K562 (cell line): ENCODE measurements at regions not wholly inside any gene's neighbourhood (a gene's known extent, or its start where the extent isn't known, plus 50 kb on each side); places are given as distances from the start of the nearest gene placed in this dataset.
A peak's percentile ranks its signal among the peaks of the same experiment; 100 is the strongest.

Source experiments
- ATAC-seq: fragments of 200-7000 bp; cut with Tn5 transposase; 3 replicates; pipeline ENCODE4 v1.9.1; 2020; ENCODE audit warnings: moderate library complexity
- BruUV-seq: library from RNA; stranded (reverse); fragments of 400-500 nt; replicated peaks from 2 replicates; lab custom pipeline; 2021; lab: Mats Ljungman, UMichigan
- CTCF ChIA-PET: fragments of 300-600 bp; formaldehyde crosslinking; extraction: SDS; loops from one replicate; lab custom pipeline; 2021; ENCODE audit warnings: low intra/inter-chr PET ratio; lab: Yijun Ruan, JAX
- POLR2A ChIA-PET: fragments of 300-600, 350-650 bp; sonication (Branson Sonifier 250); formaldehyde crosslinking; extraction: SDS; loops from one replicate; lab custom pipeline; 2021; ENCODE audit warnings: antibody characterized with exemption, inconsistent platforms; lab: Yijun Ruan, JAX
- DNase-seq, 4 experiments: peaks; one replicate each; pipeline versions ENCODE4 v3.0.0 to v3.0.0-alpha.2; 2011 to 2018; ENCODE audit warnings: low spot score in 3 of 4, mixed read lengths in 3 of 4; ENCODE audit errors: extremely low read depth in 1 of 4
- FAIRE-seq: peaks from 2 replicates; lab custom pipeline; 2011; peaks lifted over from hg19 to GRCh38; lab: Jason Lieb, UNC
- H2AFZ ChIP-seq: 2 replicates; pipeline ENCODE4 v1.6.0; 2011; ENCODE audit warnings: low read depth, low read length, control low read depth, inconsistent platforms
- H3K27ac ChIP-seq: fragments of 200-600 bp; 3 replicates; pipeline ENCODE4 v1.8.0; 2011; ENCODE audit warnings: low read depth, mild to moderate bottlenecking, control low read depth, inconsistent platforms, low read length, moderate library complexity, mixed read lengths; ENCODE audit errors: extremely low read depth
- H3K27me3 ChIP-seq, 2 experiments: fragments of 300-600 bp in 1 of 2; 2 replicates in 1 of 2; 3 replicates in 1 of 2; pipeline versions ENCODE4 v1.6.0 to v1.8.0; 2011; ENCODE audit warnings: inconsistent platforms in 2 of 2, low read length in 2 of 2, mild to moderate bottlenecking in 1 of 2, mixed read lengths in 1 of 2, moderate library complexity in 1 of 2; ENCODE audit not compliant: control insufficient read depth in 2 of 2, insufficient read depth in 2 of 2
- H3K36me3 ChIP-seq: fragments of 300-600 bp; 3 replicates; pipeline ENCODE4 v1.8.0; 2011; ENCODE audit warnings: mild to moderate bottlenecking, low read length, inconsistent platforms; ENCODE audit not compliant: control insufficient read depth, insufficient read depth
- H3K4me1 ChIP-seq, 2 experiments: fragments of 200-600 bp in 1 of 2; replicated peaks in 1 of 2; 2 replicates in 1 of 2; 3 replicates in 1 of 2; pipeline versions ENCODE4 v1.5.1 to v1.8.0; 2011; ENCODE audit warnings: inconsistent platforms in 2 of 2, low read length in 2 of 2, mild to moderate bottlenecking in 1 of 2, mixed read lengths in 1 of 2, moderate library complexity in 1 of 2; ENCODE audit not compliant: control insufficient read depth in 2 of 2, insufficient read depth in 2 of 2
- H3K4me2 ChIP-seq: 2 replicates; pipeline ENCODE4 v1.6.1; 2011; ENCODE audit warnings: low read length, control low read depth, inconsistent platforms, mixed read lengths; ENCODE audit not compliant: insufficient read depth
- H3K4me3 ChIP-seq: fragments of 200-600 bp; sonication (generic), shearing (Covaris generic); 2 replicates; pipeline ENCODE4 v1.5.1; 2016; ENCODE audit warnings: control low read depth, inconsistent platforms
- H3K79me2 ChIP-seq: fragments of 200-600 bp; 3 replicates; pipeline ENCODE4 v1.8.0; 2011; ENCODE audit warnings: low read length, inconsistent platforms; ENCODE audit not compliant: control insufficient read depth, insufficient read depth
- H3K9ac ChIP-seq, 2 experiments: 2 replicates each; pipeline versions ENCODE4 v1.6.0 to v1.6.1; 2011; ENCODE audit warnings: low read depth in 2 of 2, low read length in 2 of 2, control low read depth in 1 of 2, inconsistent platforms in 1 of 2, mild to moderate bottlenecking in 1 of 2, mixed read lengths in 1 of 2; ENCODE audit not compliant: insufficient read depth in 1 of 2
- H3K9me1 ChIP-seq: one replicate; pipeline ENCODE4 v1.6.0; 2011; ENCODE audit warnings: inconsistent platforms, mild to moderate bottlenecking, low read length, moderate library complexity; ENCODE audit not compliant: control insufficient read depth, insufficient read depth
- H3K9me3 ChIP-seq: replicated peaks from 2 replicates; pipeline ENCODE4 v1.5.1; 2011; ENCODE audit warnings: low read depth, low read length, inconsistent platforms; ENCODE audit not compliant: control insufficient read depth, insufficient read depth
- H4K20me1 ChIP-seq: replicated peaks from 2 replicates; pipeline ENCODE4 v1.6.1; 2011; ENCODE audit warnings: low read length, inconsistent platforms, mixed read lengths; ENCODE audit not compliant: control insufficient read depth, insufficient read depth
- FOXA3 ChIP-seq, 2 experiments: fragments of 450-650 bp in 1 of 2; sonication (generic) in 1 of 2; formaldehyde crosslinking; IDR thresholded peaks in 1 of 2; conservative IDR thresholded peaks in 1 of 2; 2 replicates each; pipeline versions ENCODE4 v1.4.0 to v1.8.0; 2020 to 2022; ENCODE audit warnings: mild to moderate bottlenecking in 2 of 2, missing genetic modification reagents in 1 of 2
- KHSRP ChIP-seq: fragments of 450-650 bp; IDR thresholded peaks from 2 replicates; pipeline ENCODE4 v1.6.1; 2017
- MTA1 ChIP-seq: fragments of 450-650 bp; IDR thresholded peaks from 2 replicates; pipeline ENCODE4 v1.6.1; 2017; ENCODE audit warnings: borderline replicate concordance
- NFIC ChIP-seq: fragments of 450-650 bp; IDR thresholded peaks from 2 replicates; pipeline ENCODE4 v1.6.1; 2017; ENCODE audit warnings: mild to moderate bottlenecking, inconsistent platforms
- XRCC5 ChIP-seq: fragments of 200-400 bp; formaldehyde crosslinking; IDR thresholded peaks from 2 replicates; pipeline ENCODE4 v1.6.1; 2017; ENCODE audit warnings: low read depth, mild to moderate bottlenecking, low read length
- ZNF217 ChIP-seq: sonication (generic); formaldehyde crosslinking; IDR thresholded peaks from 2 replicates; pipeline ENCODE4 v1.8.0; 2022; ENCODE audit warnings: mild to moderate bottlenecking, missing genetic modification reagents
- ZNF717 ChIP-seq: fragments of 250-450 bp; sonication (Bioruptor Pico); IDR thresholded peaks from 2 replicates; pipeline ENCODE4 v1.5.0; 2021
- WGBS: fragments of 100-300 bp; shearing (Covaris generic); methylation state at CpG from one replicate; pipeline ENCODE4 v1.1.6; 2016; ENCODE audit warnings: low coverage, mixed read lengths; ENCODE audit not compliant: insufficient coverage; ENCODE audit errors: missing lambda C conversion rate; 5-methylcytosine and 5-hydroxymethylcytosine counted together
- in situ Hi-C: fragments of 300-500 bp; cut with MboI; formaldehyde crosslinking; loops from 4 replicates; pipeline ENCODE4 v1.15.0; 2018; ENCODE audit warnings: inconsistent platforms, mixed read lengths
- intact Hi-C: fragments of 100-400 bp; cut with micrococcal nuclease; formaldehyde crosslinking; loops from 2 replicates; pipeline ENCODE4 v1.14.2; 2022

GRCh38 chr1:37315371-37315846 is 159.0 kb upstream of the ZC3H12A start:
- no peak overlapping the region for H3K9ac ChIP-seq
- 0% methylated on average over 4 of the region's 4 CpGs for WGBS
- H3K27ac ChIP-seq, result no peak overlapping the region
- no peaks in the 10 kb centered on the region for H3K9me1 ChIP-seq
- TF ChIP-seq ZNF717 (no peak), MTA1 (no peak), KHSRP (no peak), FOXA3 (CRISPR knock-in tag; conservative IDR thresholded peaks at IDR 0.05 in 1 of 2, IDR thresholded peaks at IDR 0.05 in 1 of 2) (no peak), XRCC5 (no peak)
- in situ Hi-C loops, result no loop called here
- intact Hi-C loops, result no loop called here
- H2AFZ ChIP-seq, result no peak overlapping the region
- no peak overlapping the region for H3K4me2 ChIP-seq
- no peak for FAIRE-seq
- no peak for ATAC-seq
- peaks cover 31 to 35% of the 10 kb centered on the region in 2 experiments; a peak in 4 of 5 replicates for H3K27me3 ChIP-seq
- ChIA-PET POLR2A (interaction anchor here (1.1 kb wide), 2 partner anchors 8 to 12 kb away, joined by 3 to 4 read pairs; no protein-coding TSS in a partner anchor), CTCF (no interaction called here)
- H4K20me1 ChIP-seq, result peaks cover 6% of the 10 kb centered on the region
- peaks cover 0 to 9% of the 10 kb centered on the region in 2 experiments; a peak in 1 of 5 replicates for H3K4me1 ChIP-seq
- no peak overlapping the region for H3K4me3 ChIP-seq
- no peaks in the 10 kb centered on the region for H3K9me3 ChIP-seq
- H3K36me3 ChIP-seq, result no peaks in the 10 kb centered on the region
- no peaks in the 10 kb centered on the region for H3K79me2 ChIP-seq
- no TSS peak for BruUV-seq
- no peak for DNase-seq

GRCh38 chr1:37317870-37318467 is 156.4 kb upstream of the ZC3H12A start:
- Histone ChIP-seq H3K9ac (no peak overlapping the region), H3K9me3 (no peaks in the 10 kb centered on the region), H3K36me3 (no peaks in the 10 kb centered on the region), H4K20me1 (peaks cover 6% of the 10 kb centered on the region), H3K4me1 (peaks cover 0 to 9% of the 10 kb centered on the region in 2 experiments; a peak in 1 of 5 replicates), H3K27me3 (peaks cover 29 to 31% of the 10 kb centered on the region in 2 experiments; a peak in 4 of 5 replicates), H3K9me1 (no peaks in the 10 kb centered on the region), H3K79me2 (no peaks in the 10 kb centered on the region), H2AFZ (no peak overlapping the region), H3K4me2 (no peak overlapping the region), H3K27ac (no peak overlapping the region), H3K4me3 (no peak overlapping the region)
- ChIA-PET POLR2A (interaction anchor here (0.6 kb wide), 1 partner anchor 359 kb away, joined by 3 read pairs; no protein-coding TSS in a partner anchor), CTCF (no interaction called here)
- intact Hi-C loops, result no loop called here
- WGBS, result 1% methylated on average over 29 of the region's 35 CpGs
- ATAC-seq, result peak; percentile 48
- no peak for FAIRE-seq
- no peak for TF ChIP-seq ZNF217 (CRISPR knock-in tag)
- 0 out of 2 replicates have a peak, but pooled peaks have one; percentile 13 for TF ChIP-seq NFIC
- no TSS peak for BruUV-seq
- in situ Hi-C loops, result no loop called here
- DNase-seq, result no peak
